ENCODE measurements at regions not wholly inside any gene's neighbourhood (a gene's known extent, or its start where the extent isn't known, plus 50 kb on each side); places are given as distances from the start of the nearest gene placed in this dataset.

DNA sequence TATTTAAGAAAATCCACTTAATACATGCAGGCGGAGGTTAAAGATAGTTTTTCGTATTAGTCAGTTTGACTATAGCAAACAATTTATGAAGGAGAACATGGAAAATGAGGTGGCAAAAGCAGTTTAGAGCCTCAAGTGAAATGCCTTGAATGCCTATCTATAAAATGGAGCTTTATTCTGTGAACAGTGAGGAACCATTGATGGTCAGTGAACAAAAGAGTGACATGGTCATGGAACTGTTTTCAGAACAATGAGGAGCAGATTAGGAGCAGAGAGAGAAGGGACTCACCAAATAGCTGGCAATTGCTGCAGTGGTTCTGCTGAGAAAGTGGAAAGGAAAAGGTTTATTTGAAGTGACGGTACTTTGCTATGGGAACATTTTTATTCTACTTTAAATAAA is 299.8 kb downstream of the DUSP10 start (continued):
- TF ChIP-seq, protein P1, sequence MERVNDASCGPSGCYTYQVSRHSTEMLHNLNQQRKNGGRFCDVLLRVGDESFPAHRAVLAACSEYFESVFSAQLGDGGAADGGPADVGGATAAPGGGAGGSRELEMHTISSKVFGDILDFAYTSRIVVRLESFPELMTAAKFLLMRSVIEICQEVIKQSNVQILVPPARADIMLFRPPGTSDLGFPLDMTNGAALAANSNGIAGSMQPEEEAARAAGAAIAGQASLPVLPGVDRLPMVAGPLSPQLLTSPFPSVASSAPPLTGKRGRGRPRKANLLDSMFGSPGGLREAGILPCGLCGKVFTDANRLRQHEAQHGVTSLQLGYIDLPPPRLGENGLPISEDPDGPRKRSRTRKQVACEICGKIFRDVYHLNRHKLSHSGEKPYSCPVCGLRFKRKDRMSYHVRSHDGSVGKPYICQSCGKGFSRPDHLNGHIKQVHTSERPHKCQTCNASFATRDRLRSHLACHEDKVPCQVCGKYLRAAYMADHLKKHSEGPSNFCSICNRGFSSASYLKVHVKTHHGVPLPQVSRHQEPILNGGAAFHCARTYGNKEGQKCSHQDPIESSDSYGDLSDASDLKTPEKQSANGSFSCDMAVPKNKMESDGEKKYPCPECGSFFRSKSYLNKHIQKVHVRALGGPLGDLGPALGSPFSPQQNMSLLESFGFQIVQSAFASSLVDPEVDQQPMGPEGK (CRISPR knock-in tag; IDR thresholded peaks at IDR 0.05; ENCODE audit: borderline replicate concordance), result no peak
- TF ChIP-seq BACH2 (CRISPR knock-in tag; IDR thresholded peaks at IDR 0.05; ENCODE audit: borderline replicate concordance) (no peak), ZNF70 (CRISPR knock-in tag; IDR thresholded peaks at IDR 0.05) (no peak), SNAI2 (CRISPR knock-in tag; IDR thresholded peaks at IDR 0.05) (no peak), TCF4 (CRISPR knock-in tag; IDR thresholded peaks at IDR 0.05; ENCODE audit: borderline replicate concordance) (no peak), PPARA (CRISPR knock-in tag; IDR thresholded peaks at IDR 0.05; ENCODE audit: borderline replicate concordance) (no peak), ZFP30 (CRISPR knock-in tag; IDR thresholded peaks at IDR 0.05) (no peak)
- TF ChIP-seq, protein P2, sequence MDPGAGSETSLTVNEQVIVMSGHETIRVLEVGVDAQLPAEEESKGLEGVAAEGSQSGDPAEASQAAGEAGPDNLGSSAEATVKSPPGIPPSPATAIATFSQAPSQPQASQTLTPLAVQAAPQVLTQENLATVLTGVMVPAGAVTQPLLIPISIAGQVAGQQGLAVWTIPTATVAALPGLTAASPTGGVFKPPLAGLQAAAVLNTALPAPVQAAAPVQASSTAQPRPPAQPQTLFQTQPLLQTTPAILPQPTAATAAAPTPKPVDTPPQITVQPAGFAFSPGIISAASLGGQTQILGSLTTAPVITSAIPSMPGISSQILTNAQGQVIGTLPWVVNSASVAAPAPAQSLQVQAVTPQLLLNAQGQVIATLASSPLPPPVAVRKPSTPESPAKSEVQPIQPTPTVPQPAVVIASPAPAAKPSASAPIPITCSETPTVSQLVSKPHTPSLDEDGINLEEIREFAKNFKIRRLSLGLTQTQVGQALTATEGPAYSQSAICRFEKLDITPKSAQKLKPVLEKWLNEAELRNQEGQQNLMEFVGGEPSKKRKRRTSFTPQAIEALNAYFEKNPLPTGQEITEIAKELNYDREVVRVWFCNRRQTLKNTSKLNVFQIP (CRISPR knock-in tag; IDR thresholded peaks at IDR 0.05; ENCODE audit: borderline replicate concordance, low read depth), result no peak

DNA sequence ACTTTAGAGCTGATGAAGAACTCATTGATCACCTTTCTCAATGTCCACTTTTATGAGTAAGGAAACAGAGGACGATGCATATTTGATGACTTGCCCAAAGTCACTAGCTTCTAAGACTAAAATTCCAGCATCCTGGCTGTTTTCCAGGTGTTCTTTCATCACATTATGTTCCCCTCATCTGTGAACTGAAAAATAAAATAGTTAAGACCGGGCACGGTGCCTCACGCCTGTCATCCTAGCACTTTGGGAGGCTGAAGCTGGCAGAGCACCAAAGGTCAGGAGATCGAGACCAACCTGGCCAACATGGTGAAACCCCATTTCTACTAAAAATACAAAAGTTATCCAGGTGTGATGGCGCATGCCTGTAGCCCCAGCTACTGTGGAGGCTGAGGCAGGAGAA is 297.5 kb downstream of the DUSP10 start:
- TF ChIP-seq TCF4 (CRISPR knock-in tag; IDR thresholded peaks at IDR 0.05; ENCODE audit: borderline replicate concordance), result no peak
- no peak for TF ChIP-seq CSDC2 (CRISPR knock-in tag; IDR thresholded peaks at IDR 0.05)
- TF ChIP-seq, protein P3, sequence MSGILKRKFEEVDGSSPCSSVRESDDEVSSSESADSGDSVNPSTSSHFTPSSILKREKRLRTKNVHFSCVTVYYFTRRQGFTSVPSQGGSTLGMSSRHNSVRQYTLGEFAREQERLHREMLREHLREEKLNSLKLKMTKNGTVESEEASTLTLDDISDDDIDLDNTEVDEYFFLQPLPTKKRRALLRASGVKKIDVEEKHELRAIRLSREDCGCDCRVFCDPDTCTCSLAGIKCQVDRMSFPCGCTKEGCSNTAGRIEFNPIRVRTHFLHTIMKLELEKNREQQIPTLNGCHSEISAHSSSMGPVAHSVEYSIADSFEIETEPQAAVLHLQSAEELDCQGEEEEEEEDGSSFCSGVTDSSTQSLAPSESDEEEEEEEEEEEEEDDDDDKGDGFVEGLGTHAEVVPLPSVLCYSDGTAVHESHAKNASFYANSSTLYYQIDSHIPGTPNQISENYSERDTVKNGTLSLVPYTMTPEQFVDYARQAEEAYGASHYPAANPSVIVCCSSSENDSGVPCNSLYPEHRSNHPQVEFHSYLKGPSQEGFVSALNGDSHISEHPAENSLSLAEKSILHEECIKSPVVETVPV (CRISPR knock-in tag; IDR thresholded peaks at IDR 0.05), result no peak
- no peak for TF ChIP-seq RARB (CRISPR knock-in tag; IDR thresholded peaks at IDR 0.05)
- TF ChIP-seq TOX (CRISPR knock-in tag; IDR thresholded peaks at IDR 0.05; ENCODE audit: borderline replicate concordance), result no peak
- TF ChIP-seq ESRRG (CRISPR knock-in tag; IDR thresholded peaks at IDR 0.05), result no peak
- no peak for TF ChIP-seq BACH2 (CRISPR knock-in tag; IDR thresholded peaks at IDR 0.05; ENCODE audit: borderline replicate concordance)
- TF ChIP-seq ISL1 (CRISPR knock-in tag; IDR thresholded peaks at IDR 0.05), result no peak
- TF ChIP-seq, protein P1 (CRISPR knock-in tag; IDR thresholded peaks at IDR 0.05; ENCODE audit: borderline replicate concordance), result no peak
- no peak for TF ChIP-seq OSR1 (CRISPR knock-in tag; IDR thresholded peaks at IDR 0.05)
- TF ChIP-seq SNAI2 (CRISPR knock-in tag; IDR thresholded peaks at IDR 0.05), result no peak
- TF ChIP-seq, protein P4, sequence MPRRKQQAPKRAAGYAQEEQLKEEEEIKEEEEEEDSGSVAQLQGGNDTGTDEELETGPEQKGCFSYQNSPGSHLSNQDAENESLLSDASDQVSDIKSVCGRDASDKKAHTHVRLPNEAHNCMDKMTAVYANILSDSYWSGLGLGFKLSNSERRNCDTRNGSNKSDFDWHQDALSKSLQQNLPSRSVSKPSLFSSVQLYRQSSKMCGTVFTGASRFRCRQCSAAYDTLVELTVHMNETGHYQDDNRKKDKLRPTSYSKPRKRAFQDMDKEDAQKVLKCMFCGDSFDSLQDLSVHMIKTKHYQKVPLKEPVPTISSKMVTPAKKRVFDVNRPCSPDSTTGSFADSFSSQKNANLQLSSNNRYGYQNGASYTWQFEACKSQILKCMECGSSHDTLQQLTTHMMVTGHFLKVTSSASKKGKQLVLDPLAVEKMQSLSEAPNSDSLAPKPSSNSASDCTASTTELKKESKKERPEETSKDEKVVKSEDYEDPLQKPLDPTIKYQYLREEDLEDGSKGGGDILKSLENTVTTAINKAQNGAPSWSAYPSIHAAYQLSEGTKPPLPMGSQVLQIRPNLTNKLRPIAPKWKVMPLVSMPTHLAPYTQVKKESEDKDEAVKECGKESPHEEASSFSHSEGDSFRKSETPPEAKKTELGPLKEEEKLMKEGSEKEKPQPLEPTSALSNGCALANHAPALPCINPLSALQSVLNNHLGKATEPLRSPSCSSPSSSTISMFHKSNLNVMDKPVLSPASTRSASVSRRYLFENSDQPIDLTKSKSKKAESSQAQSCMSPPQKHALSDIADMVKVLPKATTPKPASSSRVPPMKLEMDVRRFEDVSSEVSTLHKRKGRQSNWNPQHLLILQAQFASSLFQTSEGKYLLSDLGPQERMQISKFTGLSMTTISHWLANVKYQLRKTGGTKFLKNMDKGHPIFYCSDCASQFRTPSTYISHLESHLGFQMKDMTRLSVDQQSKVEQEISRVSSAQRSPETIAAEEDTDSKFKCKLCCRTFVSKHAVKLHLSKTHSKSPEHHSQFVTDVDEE (CRISPR knock-in tag; IDR thresholded peaks at IDR 0.05), result no peak
- TF ChIP-seq ZNF565 (CRISPR knock-in tag; conservative IDR thresholded peaks at IDR 0.05; ENCODE audit: low read depth), result no peak
- TF ChIP-seq GLIS3 (CRISPR knock-in tag; IDR thresholded peaks at IDR 0.05), result no peak
- no peak for TF ChIP-seq PPARA (CRISPR knock-in tag; IDR thresholded peaks at IDR 0.05; ENCODE audit: borderline replicate concordance)
- no peak for TF ChIP-seq ZFP3 (CRISPR knock-in tag; IDR thresholded peaks at IDR 0.05)
- TF ChIP-seq ZC3H10 (CRISPR knock-in tag; IDR thresholded peaks at IDR 0.05), result no peak
- TF ChIP-seq ARNTL (CRISPR knock-in tag; IDR thresholded peaks at IDR 0.05; ENCODE audit: borderline replicate concordance, low read depth), result no peak
- ATAC-seq, result no peak
